ENCODE measurements at regions not wholly inside any gene's neighbourhood (a gene's known extent, or its start where the extent isn't known, plus 50 kb on each side); places are given as distances from the start of the nearest gene placed in this dataset.

DNA sequence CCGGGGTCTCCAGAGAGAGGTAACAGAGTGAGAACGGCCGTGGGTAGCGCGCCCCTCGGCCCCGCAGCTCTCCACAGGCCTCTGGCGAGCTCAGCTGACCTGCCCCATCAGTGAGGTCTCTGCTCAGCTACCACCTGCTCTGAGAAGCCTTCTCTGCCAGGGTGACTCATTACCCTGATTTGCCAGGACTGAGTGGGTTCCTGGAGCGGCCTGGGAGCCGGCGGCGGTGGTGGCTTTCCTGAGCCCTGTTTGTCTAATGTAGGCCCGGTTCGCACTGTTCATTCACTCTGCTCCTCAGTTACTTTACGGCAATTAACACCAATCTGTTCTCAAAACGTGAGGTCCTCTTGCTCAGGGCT lies 351.0 kb upstream of the B3GAT1 start:
- TF ChIP-seq KLF1 (tag by site-specific recombination; IDR thresholded peaks at IDR 0.05) (no peak), ZNF701 (tag by site-specific recombination; IDR thresholded peaks at IDR 0.05) (no peak), GFI1B (tag by site-specific recombination; IDR thresholded peaks at IDR 0.05) (no peak), ZNF174 (tag by site-specific recombination; IDR thresholded peaks at IDR 0.05) (no peak), SP3 (tag by site-specific recombination; IDR thresholded peaks at IDR 0.05) (no peak), BCL11A (tag by site-specific recombination; IDR thresholded peaks at IDR 0.05; ENCODE audit: low read depth) (no peak), ZNF221 (tag by site-specific recombination; IDR thresholded peaks at IDR 0.05; ENCODE audit: borderline replicate concordance) (no peak), ZNF239 (tag by site-specific recombination; IDR thresholded peaks at IDR 0.05) (no peak), ZNF707 (tag by site-specific recombination; IDR thresholded peaks at IDR 0.05) (no peak), ZNF280C (tag by site-specific recombination; IDR thresholded peaks at IDR 0.05) (no peak), HOXA7 (CRISPR knock-in tag; IDR thresholded peaks at IDR 0.05; ENCODE audit: borderline replicate concordance) (no peak), ZNF777 (tag by site-specific recombination; IDR thresholded peaks at IDR 0.05; ENCODE audit: borderline replicate concordance) (no peak), ZNF398 (tag by site-specific recombination; IDR thresholded peaks at IDR 0.05) (no peak), GLI4 (tag by site-specific recombination; IDR thresholded peaks at IDR 0.05) (no peak), ZNF585B (tag by site-specific recombination; IDR thresholded peaks at IDR 0.05) (no peak), ZBTB49 (tag by site-specific recombination; IDR thresholded peaks at IDR 0.05; ENCODE audit: low read depth) (no peak), INSM2 (tag by site-specific recombination; IDR thresholded peaks at IDR 0.05) (no peak), ZNF324 (tag by site-specific recombination; IDR thresholded peaks at IDR 0.05) (no peak)
- TF ChIP-seq, protein P1, sequence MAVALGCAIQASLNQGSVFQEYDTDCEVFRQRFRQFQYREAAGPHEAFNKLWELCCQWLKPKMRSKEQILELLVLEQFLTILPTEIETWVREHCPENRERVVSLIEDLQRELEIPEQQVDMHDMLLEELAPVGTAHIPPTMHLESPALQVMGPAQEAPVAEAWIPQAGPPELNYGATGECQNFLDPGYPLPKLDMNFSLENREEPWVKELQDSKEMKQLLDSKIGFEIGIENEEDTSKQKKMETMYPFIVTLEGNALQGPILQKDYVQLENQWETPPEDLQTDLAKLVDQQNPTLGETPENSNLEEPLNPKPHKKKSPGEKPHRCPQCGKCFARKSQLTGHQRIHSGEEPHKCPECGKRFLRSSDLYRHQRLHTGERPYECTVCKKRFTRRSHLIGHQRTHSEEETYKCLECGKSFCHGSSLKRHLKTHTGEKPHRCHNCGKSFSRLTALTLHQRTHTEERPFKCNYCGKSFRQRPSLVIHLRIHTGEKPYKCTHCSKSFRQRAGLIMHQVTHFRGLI (tag by site-specific recombination; IDR thresholded peaks at IDR 0.05), result no peak
- TF ChIP-seq, protein P2, sequence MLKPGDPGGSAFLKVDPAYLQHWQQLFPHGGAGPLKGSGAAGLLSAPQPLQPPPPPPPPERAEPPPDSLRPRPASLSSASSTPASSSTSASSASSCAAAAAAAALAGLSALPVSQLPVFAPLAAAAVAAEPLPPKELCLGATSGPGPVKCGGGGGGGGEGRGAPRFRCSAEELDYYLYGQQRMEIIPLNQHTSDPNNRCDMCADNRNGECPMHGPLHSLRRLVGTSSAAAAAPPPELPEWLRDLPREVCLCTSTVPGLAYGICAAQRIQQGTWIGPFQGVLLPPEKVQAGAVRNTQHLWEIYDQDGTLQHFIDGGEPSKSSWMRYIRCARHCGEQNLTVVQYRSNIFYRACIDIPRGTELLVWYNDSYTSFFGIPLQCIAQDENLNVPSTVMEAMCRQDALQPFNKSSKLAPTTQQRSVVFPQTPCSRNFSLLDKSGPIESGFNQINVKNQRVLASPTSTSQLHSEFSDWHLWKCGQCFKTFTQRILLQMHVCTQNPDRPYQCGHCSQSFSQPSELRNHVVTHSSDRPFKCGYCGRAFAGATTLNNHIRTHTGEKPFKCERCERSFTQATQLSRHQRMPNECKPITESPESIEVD (tag by site-specific recombination; IDR thresholded peaks at IDR 0.05), result no peak
- H3K4me1 ChIP-seq (ENCODE audit: control insufficient read depth, insufficient read depth, low read length), result no peaks in the 10 kb centered on the region
- no peak overlapping the region for H3K4me3 ChIP-seq (ENCODE audit: low read depth, low read length)
- POLR2A ChIA-PET, result no interaction called here
- CTCF ChIA-PET, result no interaction called here
- H3K27ac ChIP-seq (ENCODE audit: extremely low read depth, low read depth, low read length), result no peak overlapping the region
- H3K36me3 ChIP-seq (ENCODE audit: control insufficient read depth in 2 of 2, insufficient read depth in 1 of 2, low read length in 2 of 2), result no peaks in the 10 kb centered on the region
- no peaks in the 10 kb centered on the region for H3K9me3 ChIP-seq (ENCODE audit: control insufficient read depth, insufficient read depth, low read depth, low read length)

Measured in HEK293 (cell line).